Activated T-cell treated with anti-CD3 and anti-CD28 coated beads, Interleukin-2, amount 50 U/mL, for 4 hours (primary cell): ENCODE measurements at regions not wholly inside any gene's neighbourhood (a gene's known extent, or its start where the extent isn't known, plus 50 kb on each side); places are given as distances from the start of the nearest gene placed in this dataset.
A peak's percentile ranks its signal among the peaks of the same experiment; 100 is the strongest.
"Not testable (repeated sequence)": the region's sequence is repeated elsewhere in the genome, so short reads cannot be mapped to it uniquely, and the experiment has no call there.

Experiments
- ATAC-seq, 2 donors: fragments of 200-7000 bp; cut with Tn5 transposase; one replicate each; pipeline ENCODE4 v1.10.0; 2021
- DNase-seq: peaks from one replicate; pipeline ENCODE4 v3.0.0-alpha.2; 2020
- H3K27me3 Mint-ChIP-seq: one replicate; pipeline ENCODE4 v1.8.0; 2021; ENCODE audit warnings: low read depth, mixed read lengths
- H3K36me3 Mint-ChIP-seq: one replicate; pipeline ENCODE4 v1.8.0; 2022; ENCODE audit warnings: mixed read lengths; ENCODE audit not compliant: insufficient read depth
- H3K4me1 Mint-ChIP-seq: one replicate; pipeline ENCODE4 v1.8.0; 2021; ENCODE audit warnings: low read depth, mixed read lengths
- H3K4me3 Mint-ChIP-seq: one replicate; pipeline ENCODE4 v1.8.0; 2021; ENCODE audit warnings: mild to moderate bottlenecking, moderate library complexity, mixed read lengths
- H3K9me3 Mint-ChIP-seq: one replicate; pipeline ENCODE4 v1.8.0; 2021; ENCODE audit warnings: mixed read lengths

GRCh38 chr17:43345515-43345914, 53.3 kb upstream of the ARL4D start:
- Mint-ChIP-seq H3K36me3 (peaks cover 24% of the 10 kb centered on the region), H3K4me1 (peaks cover 27% of the 10 kb centered on the region), H3K9me3 (peaks cover 27% of the 10 kb centered on the region)
- H3K4me3 Mint-ChIP-seq, DNase-seq, ATAC-seq, H3K27me3 Mint-ChIP-seq: not testable (repeated sequence)

DNA sequence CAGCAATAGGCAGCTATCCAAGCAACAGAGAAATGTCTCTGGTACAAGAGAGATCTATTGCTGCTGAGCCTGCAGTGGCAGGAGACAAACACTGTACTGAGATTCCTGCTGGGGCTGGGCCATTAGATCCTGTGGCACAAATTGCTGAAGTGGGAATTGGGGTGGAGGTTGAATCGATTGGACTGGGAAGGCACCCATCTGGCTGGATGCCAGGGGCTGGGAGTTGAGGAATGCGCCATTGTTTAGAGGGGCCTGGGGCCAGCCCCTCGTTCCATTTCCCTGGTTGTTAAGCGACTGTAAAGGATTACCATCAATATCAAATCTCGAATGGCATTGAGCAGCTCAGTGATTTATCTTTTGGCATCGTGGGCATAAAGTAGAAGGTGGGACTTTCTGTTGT, 54.1 kb upstream of the ARL4D start:
- ATAC-seq (no peak), DNase-seq (no peak)
- H3K36me3 Mint-ChIP-seq: peaks cover 22% of the 10 kb centered on the region
- peaks cover 25% of the 10 kb centered on the region for H3K9me3 Mint-ChIP-seq
- H3K4me1 Mint-ChIP-seq: peaks cover 27% of the 10 kb centered on the region
- H3K4me3 Mint-ChIP-seq: no peak overlapping the region
- no peaks in the 10 kb centered on the region for H3K27me3 Mint-ChIP-seq

DNA sequence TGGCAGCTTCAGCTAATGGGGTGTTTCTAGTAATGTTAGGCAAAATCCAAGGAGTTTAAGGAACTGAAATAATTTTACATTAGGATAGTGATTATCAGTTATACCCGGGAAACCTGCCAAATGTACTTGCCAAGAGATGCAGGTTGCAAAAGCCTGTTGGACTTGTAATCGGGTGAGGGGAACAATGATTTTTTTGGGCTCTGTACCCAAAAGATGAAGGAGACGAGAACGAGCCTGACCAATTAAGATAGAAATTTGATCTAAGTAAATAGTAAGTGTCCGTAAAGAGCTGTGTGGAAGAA, 56.3 kb upstream of the ARL4D start:
- no peak for ATAC-seq
- DNase-seq: no peak
- peak overlapping the region; percentile 19 for H3K4me3 Mint-ChIP-seq
- peaks cover 29% of the 10 kb centered on the region for H3K4me1 Mint-ChIP-seq
- peaks cover 13% of the 10 kb centered on the region for H3K36me3 Mint-ChIP-seq
- H3K9me3 Mint-ChIP-seq: peaks cover 9% of the 10 kb centered on the region
- H3K27me3 Mint-ChIP-seq: no peaks in the 10 kb centered on the region

GRCh38 chr17:43341715-43342588, 56.8 kb upstream of the ARL4D start:
- peaks cover 3% of the 10 kb centered on the region for H3K9me3 Mint-ChIP-seq
- H3K27me3 Mint-ChIP-seq: no peaks in the 10 kb centered on the region
- peak overlapping the region; percentile 19 for H3K4me3 Mint-ChIP-seq
- ATAC-seq: peak; percentile 87 to 90
- DNase-seq: no peak
- H3K4me1 Mint-ChIP-seq: peaks cover 29% of the 10 kb centered on the region
- H3K36me3 Mint-ChIP-seq: peaks cover 9% of the 10 kb centered on the region

GRCh38 chr17:43338886-43339516, 59.8 kb upstream of the ARL4D start:
- H3K27me3 Mint-ChIP-seq: no peaks in the 10 kb centered on the region

GRCh38 chr17:43337684-43338428, 60.9 kb upstream of the ARL4D start:
- H3K9me3 Mint-ChIP-seq: no peaks in the 10 kb centered on the region
- DNase-seq: no peak

More at GRCh38 chr17:43338886-43339516, 59.8 kb upstream of the ARL4D start:
- peak; percentile 66 for DNase-seq
- H3K36me3 Mint-ChIP-seq: peaks cover 5% of the 10 kb centered on the region
- no peak for ATAC-seq
- no peaks in the 10 kb centered on the region for H3K9me3 Mint-ChIP-seq
- H3K4me1 Mint-ChIP-seq: peaks cover 32% of the 10 kb centered on the region
- H3K4me3 Mint-ChIP-seq: no peak overlapping the region

DNA sequence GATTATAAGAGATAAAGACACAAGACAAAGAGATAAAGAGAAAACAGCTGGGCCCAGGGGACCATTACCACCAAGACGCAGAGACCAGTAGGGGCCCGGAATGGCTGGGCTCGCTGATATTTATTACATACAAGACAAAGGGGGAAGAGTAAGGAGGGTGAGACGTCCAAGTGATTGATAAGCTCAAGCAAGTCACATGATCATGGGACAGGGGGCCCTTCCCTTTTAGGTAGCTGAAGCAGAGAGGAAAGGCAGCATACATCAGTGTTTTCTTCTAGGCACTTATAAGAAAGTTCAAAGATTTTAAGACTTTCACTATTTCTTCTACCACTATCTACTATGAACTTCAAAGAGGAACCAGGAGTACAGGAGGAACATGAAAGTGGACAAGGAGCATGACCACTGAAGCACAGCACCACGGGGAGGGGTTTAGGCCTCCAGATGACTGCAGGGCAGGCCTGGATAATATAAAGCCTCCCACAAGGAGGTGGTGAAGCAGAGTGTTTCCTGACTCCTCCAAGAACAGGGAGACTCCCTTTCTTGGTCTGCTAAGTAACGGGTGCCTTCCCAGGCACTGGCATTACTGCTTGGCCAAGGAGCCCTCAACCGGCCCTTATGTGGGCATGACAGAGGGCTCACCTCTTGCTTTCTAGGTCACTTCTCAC, 63.9 kb upstream of the ARL4D start:
- ATAC-seq: no peak
- peaks cover 4% of the 10 kb centered on the region for H3K27me3 Mint-ChIP-seq
- no peak for DNase-seq
- no peak overlapping the region for H3K4me3 Mint-ChIP-seq
- no peaks in the 10 kb centered on the region for H3K9me3 Mint-ChIP-seq
- H3K36me3 Mint-ChIP-seq: no peaks in the 10 kb centered on the region
- peaks cover 14% of the 10 kb centered on the region for H3K4me1 Mint-ChIP-seq

More at GRCh38 chr17:43337684-43338428, 60.9 kb upstream of the ARL4D start:
- Mint-ChIP-seq H3K36me3 (peaks cover 5% of the 10 kb centered on the region), H3K4me3 (no peak overlapping the region), H3K4me1 (peaks cover 34% of the 10 kb centered on the region), H3K27me3 (no peaks in the 10 kb centered on the region)
- no peak for ATAC-seq

DNA sequence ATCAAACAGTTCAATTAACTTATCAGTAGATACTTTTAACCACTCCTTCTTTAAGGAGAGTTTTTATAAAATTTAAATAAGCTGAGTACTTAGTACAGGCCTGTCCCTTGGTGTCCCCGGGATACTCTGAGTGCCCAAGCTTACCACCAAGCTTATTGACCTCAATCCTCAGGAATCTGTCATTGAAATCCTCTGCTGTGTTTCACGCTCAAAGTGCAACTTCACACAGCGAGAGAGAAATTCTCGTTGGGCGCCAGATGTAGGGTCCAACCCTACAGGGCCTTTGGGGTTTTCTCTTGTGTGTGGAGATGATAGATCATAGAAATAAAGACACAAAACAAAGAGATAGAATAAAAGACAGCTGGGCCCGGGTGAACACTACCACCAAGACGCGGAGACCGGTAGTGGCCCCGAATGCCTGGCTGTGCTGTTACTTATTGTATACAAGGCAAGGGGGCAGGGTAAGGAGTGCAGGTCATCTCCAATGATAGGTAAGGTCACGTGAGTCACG, 65.3 kb upstream of the ARL4D start:
- Mint-ChIP-seq H3K4me3 (no peak overlapping the region), H3K36me3 (no peaks in the 10 kb centered on the region), H3K4me1 (peaks cover 14% of the 10 kb centered on the region), H3K9me3 (no peaks in the 10 kb centered on the region), H3K27me3 (peaks cover 11% of the 10 kb centered on the region)
- DNase-seq (no peak), ATAC-seq (no peak)

GRCh38 chr17:43332230-43332629, 66.6 kb upstream of the ARL4D start:
- Mint-ChIP-seq H3K36me3 (no peaks in the 10 kb centered on the region), H3K9me3 (no peaks in the 10 kb centered on the region), H3K4me3 (no peak overlapping the region), H3K4me1 (peaks cover 9% of the 10 kb centered on the region), H3K27me3 (peaks cover 21% of the 10 kb centered on the region)
- ATAC-seq (no peak), DNase-seq (no peak)

- ATAC-seq (no peak), DNase-seq (no peak)
- peaks cover 21% of the 10 kb centered on the region for H3K27me3 Mint-ChIP-seq
- H3K36me3 Mint-ChIP-seq: no peaks in the 10 kb centered on the region
- H3K4me1 Mint-ChIP-seq: peaks cover 9% of the 10 kb centered on the region
- no peak overlapping the region for H3K4me3 Mint-ChIP-seq
- H3K9me3 Mint-ChIP-seq: no peaks in the 10 kb centered on the region
These were observed 67.7 kb upstream of the ARL4D start for GRCh38 chr17:43330876-43331639.

DNA sequence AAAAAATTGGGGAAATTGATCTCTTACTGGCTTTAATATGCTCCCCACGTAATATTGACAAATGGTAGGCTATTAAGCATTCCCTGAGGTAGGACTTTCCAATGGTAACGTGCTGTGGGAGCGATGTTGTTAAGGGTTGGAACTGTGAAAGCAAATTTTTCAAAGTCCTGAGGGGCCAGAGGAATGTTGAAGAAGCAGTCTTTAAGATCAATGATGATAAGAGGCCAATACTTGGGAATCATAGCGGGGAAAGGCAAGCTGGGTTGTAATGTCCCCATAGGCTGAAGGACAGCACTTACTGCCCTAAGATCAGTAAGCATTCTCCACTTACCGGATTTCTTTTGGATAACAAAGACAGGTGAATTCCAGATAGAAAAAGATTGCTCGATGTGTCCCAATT, 69.6 kb upstream of the ARL4D start:
- Mint-ChIP-seq H3K9me3 (no peaks in the 10 kb centered on the region), H3K27me3 (peaks cover 21% of the 10 kb centered on the region), H3K4me1 (peaks cover 9% of the 10 kb centered on the region), H3K36me3 (no peaks in the 10 kb centered on the region), H3K4me3 (no peak overlapping the region)
- ATAC-seq (no peak), DNase-seq (no peak)

DNA sequence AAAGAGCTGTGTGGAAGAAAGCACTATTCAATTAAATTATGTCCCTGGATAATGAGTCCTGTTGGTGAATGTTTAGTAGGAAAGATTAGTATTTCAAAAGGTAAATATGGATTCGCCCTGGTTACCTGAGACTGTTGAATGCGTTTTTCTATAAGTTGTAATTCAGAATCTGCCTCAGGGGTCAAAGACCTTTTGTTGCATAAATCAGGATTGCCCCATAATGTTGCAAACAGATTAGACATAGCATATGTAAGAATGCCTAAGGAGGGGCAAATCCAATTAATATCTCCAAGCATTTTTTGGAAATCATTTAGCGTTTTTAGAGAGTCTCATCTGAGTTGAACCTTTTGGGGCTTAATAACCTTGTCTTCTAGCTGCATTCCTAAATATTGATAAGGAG, 70.1 kb upstream of the ARL4D start:
- peaks cover 21% of the 10 kb centered on the region for H3K27me3 Mint-ChIP-seq
- no peak for DNase-seq
- peaks cover 4% of the 10 kb centered on the region for H3K4me1 Mint-ChIP-seq
- no peak overlapping the region for H3K4me3 Mint-ChIP-seq
- no peaks in the 10 kb centered on the region for H3K9me3 Mint-ChIP-seq
- no peak for ATAC-seq
- no peaks in the 10 kb centered on the region for H3K36me3 Mint-ChIP-seq

- ATAC-seq: no peak
- no peaks in the 10 kb centered on the region for H3K36me3 Mint-ChIP-seq
- H3K27me3 Mint-ChIP-seq: peaks cover 21% of the 10 kb centered on the region
- no peak for DNase-seq
- peaks cover 1% of the 10 kb centered on the region for H3K4me1 Mint-ChIP-seq
- no peak overlapping the region for H3K4me3 Mint-ChIP-seq
- no peaks in the 10 kb centered on the region for H3K9me3 Mint-ChIP-seq
These were observed 70.9 kb upstream of the ARL4D start for GRCh38 chr17:43327834-43328420.
